Transverse colon (tissue), 3 donors: ENCODE measurements at regions not wholly inside any gene's neighbourhood (a gene's known extent, or its start where the extent isn't known, plus 50 kb on each side); places are given as distances from the start of the nearest gene placed in this dataset.

ENCODE experiments used
- POLR2A ChIP-seq: fragments of 450-650 bp; IDR thresholded peaks from one replicate; pipeline ENCODE4 v1.6.1; 2016; ENCODE audit warnings: antibody characterized with exemption, mild to moderate bottlenecking, moderate library complexity
- TF ChIP-seq, protein P1 (sequence below), 5 experiments: fragments of 200-600 bp in 3 of 5; fragments of 450-650 bp in 2 of 5; sonication (generic) in 3 of 5; IDR thresholded peaks; 1 replicate in 2 of 5; 2 replicates in 3 of 5; pipeline ENCODE4 v1.5.1; 2016 to 2017; ENCODE audit warnings: antibody characterized with exemption in 5 of 5, inconsistent platforms in 3 of 5, mild to moderate bottlenecking in 2 of 5, moderate library complexity in 1 of 5

DNA sequence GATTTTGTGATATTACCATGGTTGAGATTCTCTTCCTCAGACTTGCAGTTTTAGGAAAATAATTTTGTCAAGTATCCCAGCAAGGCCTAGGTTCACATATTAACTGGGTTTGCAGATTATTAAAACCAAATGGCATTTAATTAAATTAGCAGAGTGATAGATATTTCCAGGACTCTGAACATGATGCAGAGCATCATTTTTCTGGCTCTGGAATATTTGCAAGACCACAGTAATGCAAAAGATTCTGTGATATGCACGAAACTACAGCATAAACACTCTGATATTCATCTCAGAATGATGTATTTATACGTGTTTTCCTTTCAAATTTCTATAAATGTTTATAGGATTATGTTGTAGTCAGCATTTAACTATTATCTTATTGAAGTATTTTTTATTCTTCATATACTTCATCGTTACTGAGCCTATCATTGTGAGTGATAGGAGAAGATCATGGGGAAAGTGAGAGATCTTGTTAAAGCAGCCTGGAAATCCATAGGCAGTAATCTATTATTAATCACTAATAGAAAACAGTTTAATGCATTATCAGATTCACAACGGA is 1245.6 kb downstream of the OTOL1 start:
- TF ChIP-seq, protein P1, sequence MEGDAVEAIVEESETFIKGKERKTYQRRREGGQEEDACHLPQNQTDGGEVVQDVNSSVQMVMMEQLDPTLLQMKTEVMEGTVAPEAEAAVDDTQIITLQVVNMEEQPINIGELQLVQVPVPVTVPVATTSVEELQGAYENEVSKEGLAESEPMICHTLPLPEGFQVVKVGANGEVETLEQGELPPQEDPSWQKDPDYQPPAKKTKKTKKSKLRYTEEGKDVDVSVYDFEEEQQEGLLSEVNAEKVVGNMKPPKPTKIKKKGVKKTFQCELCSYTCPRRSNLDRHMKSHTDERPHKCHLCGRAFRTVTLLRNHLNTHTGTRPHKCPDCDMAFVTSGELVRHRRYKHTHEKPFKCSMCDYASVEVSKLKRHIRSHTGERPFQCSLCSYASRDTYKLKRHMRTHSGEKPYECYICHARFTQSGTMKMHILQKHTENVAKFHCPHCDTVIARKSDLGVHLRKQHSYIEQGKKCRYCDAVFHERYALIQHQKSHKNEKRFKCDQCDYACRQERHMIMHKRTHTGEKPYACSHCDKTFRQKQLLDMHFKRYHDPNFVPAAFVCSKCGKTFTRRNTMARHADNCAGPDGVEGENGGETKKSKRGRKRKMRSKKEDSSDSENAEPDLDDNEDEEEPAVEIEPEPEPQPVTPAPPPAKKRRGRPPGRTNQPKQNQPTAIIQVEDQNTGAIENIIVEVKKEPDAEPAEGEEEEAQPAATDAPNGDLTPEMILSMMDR (IDR thresholded peaks at IDR 0.05) = no peak
- TF ChIP-seq POLR2A = no peak
